ENCODE measurements at regions not wholly inside any gene's neighbourhood (a gene's known extent, or its start where the extent isn't known, plus 50 kb on each side); places are given as distances from the start of the nearest gene placed in this dataset.

- no peak for DNase-seq (ENCODE audit: extremely low spot score)
- ChIA-PET CTCF (no interaction called here), POLR2A (no interaction called here)
- TF ChIP-seq, protein P1, sequence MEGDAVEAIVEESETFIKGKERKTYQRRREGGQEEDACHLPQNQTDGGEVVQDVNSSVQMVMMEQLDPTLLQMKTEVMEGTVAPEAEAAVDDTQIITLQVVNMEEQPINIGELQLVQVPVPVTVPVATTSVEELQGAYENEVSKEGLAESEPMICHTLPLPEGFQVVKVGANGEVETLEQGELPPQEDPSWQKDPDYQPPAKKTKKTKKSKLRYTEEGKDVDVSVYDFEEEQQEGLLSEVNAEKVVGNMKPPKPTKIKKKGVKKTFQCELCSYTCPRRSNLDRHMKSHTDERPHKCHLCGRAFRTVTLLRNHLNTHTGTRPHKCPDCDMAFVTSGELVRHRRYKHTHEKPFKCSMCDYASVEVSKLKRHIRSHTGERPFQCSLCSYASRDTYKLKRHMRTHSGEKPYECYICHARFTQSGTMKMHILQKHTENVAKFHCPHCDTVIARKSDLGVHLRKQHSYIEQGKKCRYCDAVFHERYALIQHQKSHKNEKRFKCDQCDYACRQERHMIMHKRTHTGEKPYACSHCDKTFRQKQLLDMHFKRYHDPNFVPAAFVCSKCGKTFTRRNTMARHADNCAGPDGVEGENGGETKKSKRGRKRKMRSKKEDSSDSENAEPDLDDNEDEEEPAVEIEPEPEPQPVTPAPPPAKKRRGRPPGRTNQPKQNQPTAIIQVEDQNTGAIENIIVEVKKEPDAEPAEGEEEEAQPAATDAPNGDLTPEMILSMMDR (IDR thresholded peaks at IDR 0.05; ENCODE audit: control extremely low read depth, extremely low read depth, low read depth, missing control alignments) = no peak
These were observed 354.8 kb downstream of the GRIA2 start for GRCh38 chr4:157575339-157575738.

DNA sequence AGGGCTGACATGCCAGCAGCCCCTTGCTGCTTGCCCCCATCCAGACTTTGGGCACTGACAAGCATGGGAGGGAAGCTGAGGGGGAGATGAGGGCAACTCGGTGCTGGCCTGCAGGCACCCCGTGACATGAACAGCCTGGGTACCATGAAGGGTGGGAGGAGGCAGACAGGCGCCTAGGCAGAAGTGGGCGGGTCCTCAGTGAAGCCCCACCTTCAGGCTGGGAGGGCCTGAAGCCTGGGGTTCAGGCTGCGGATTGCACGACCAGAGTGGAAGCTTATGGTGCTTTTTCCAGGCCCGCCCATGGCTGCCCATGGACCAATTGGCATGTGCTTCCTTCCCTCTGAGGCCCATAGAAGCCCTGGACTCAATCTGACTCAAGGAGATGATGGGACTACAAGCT lies 354.1 kb downstream of the GRIA2 start:
- ChIA-PET CTCF (interaction anchor here (1.4 kb wide), 1 partner anchor 13 kb away, joined by 3 read pairs; no protein-coding TSS in a partner anchor), POLR2A (no interaction called here)
- TF ChIP-seq, protein P1 (IDR thresholded peaks at IDR 0.05; ENCODE audit: control extremely low read depth, extremely low read depth, low read depth, missing control alignments) = no peak
- no peak for DNase-seq (ENCODE audit: extremely low spot score)

GRCh38 chr4:157572951-157573350 lies 352.4 kb downstream of the GRIA2 start:
- ChIA-PET CTCF (no interaction called here), POLR2A (no interaction called here)
- TF ChIP-seq, protein P1 (IDR thresholded peaks at IDR 0.05; ENCODE audit: control extremely low read depth, extremely low read depth, low read depth, missing control alignments) = no peak
- no peak for DNase-seq (ENCODE audit: extremely low spot score)

DNA sequence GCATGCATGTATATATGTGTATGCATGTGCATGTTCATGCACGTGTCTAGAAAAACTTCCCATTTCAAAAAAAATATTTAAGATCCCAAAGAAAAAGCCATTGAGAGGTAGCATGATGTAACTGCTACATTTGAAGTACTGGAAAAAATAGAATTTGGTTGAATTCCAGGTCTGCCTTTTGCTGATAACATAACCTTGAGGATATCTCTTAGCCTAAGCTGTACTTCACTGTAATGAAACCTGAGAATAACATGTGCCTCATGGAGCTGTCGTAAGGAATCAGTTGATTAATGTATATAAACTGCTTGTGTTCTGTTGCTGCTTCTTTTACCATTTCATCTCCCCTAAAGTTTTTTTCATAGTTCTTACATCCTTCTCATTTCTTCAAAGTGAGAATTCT lies 351.8 kb downstream of the GRIA2 start:
- POLR2A ChIA-PET = no interaction called here
- DNase-seq (ENCODE audit: extremely low spot score) = no peak
- TF ChIP-seq, protein P1 (IDR thresholded peaks at IDR 0.05; ENCODE audit: control extremely low read depth, extremely low read depth, low read depth, missing control alignments) = no peak
- CTCF ChIA-PET = no interaction called here

GRCh38 chr4:157564771-157565170 lies 344.2 kb downstream of the GRIA2 start:
- POLR2A ChIA-PET = no interaction called here
- TF ChIP-seq, protein P1 (IDR thresholded peaks at IDR 0.05; ENCODE audit: control extremely low read depth, extremely low read depth, low read depth, missing control alignments) = no peak
- CTCF ChIA-PET = no interaction called here
- DNase-seq (ENCODE audit: extremely low spot score) = no peak

DNA sequence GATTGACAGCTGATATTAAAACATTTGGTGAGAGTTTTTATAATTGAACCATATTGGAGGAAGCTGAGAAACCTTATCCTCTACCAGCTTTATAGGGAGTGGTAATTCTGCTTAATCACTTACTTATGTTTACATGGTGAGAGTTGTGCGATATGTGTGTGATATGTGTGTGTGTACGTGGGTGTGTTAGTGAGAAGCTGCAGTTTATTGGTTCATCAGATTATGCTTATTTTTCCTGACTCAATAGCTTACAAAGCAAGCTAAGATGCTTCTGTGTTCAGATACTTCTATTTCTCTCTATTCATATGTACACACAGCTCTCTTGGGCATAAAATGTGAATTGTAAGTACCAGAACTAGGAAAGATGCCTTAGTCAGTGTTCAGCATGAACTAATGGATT lies 343.7 kb downstream of the GRIA2 start:
- CTCF ChIA-PET = no interaction called here
- POLR2A ChIA-PET = no interaction called here
- no peak for DNase-seq (ENCODE audit: extremely low spot score)
- TF ChIP-seq, protein P1 (IDR thresholded peaks at IDR 0.05; ENCODE audit: control extremely low read depth, extremely low read depth, low read depth, missing control alignments) = no peak

DNA sequence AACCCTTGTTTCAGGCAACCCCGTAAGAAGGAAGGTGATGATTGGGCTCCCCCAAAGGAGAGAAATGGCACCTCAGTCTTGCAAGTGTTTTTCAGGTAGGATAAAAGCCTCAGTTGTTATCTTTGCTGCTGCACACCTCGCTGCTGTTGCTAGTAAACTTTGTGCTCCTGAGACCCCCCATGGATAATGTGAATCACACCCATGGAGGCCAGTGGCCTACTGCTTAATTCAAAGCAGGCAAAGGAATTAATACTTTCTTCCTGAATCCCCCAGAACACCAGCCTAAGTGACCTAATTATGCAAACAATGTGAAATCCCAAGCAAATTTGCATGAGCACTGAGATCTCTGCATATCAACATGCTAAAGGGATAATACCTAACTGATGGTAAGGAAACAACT lies 337.5 kb downstream of the GRIA2 start:
- ChIA-PET POLR2A (no interaction called here), CTCF (no interaction called here)
- DNase-seq (ENCODE audit: extremely low spot score) = no peak
- TF ChIP-seq, protein P1 (IDR thresholded peaks at IDR 0.05; ENCODE audit: control extremely low read depth, extremely low read depth, low read depth, missing control alignments) = no peak

All from GM10248 (cell line).